MCF 10A (cell line): ENCODE measurements at regions not wholly inside any gene's neighbourhood (a gene's known extent, or its start where the extent isn't known, plus 50 kb on each side); places are given as distances from the start of the nearest gene placed in this dataset.

Source experiments
- BruUV-seq: library from RNA; stranded (reverse); fragments of 400-500 nt; replicated peaks from 2 replicates; lab custom pipeline; 2021; lab: Mats Ljungman, UMichigan
- CTCF ChIA-PET: fragments of 300-600 bp; sonication (Branson Sonifier 250); formaldehyde crosslinking; extraction: SDS; loops from one replicate; lab custom pipeline; 2021; ENCODE audit warnings: antibody characterized with exemption, inconsistent platforms; lab: Yijun Ruan, JAX
- POLR2A ChIA-PET: fragments of 300-600, 350-650 bp; sonication (Branson Sonifier 250); formaldehyde crosslinking; extraction: SDS; loops from one replicate; lab custom pipeline; 2020; ENCODE audit warnings: antibody characterized with exemption, inconsistent platforms; lab: Yijun Ruan, JAX
- DNase-seq: peaks from one replicate; pipeline ENCODE4 v3.0.0-alpha.2; 2018; ENCODE audit not compliant: unreplicated experiment
- H3K27ac Mint-ChIP-seq: one replicate; pipeline ENCODE4 v1.8.0; 2022; ENCODE audit warnings: mild to moderate bottlenecking, low read depth, mixed read lengths; ENCODE audit not compliant: unreplicated experiment
- H3K27me3 Mint-ChIP-seq: one replicate; pipeline ENCODE4 v1.8.0; 2022; ENCODE audit warnings: mixed read lengths; ENCODE audit not compliant: insufficient read depth, unreplicated experiment
- H3K36me3 Mint-ChIP-seq: one replicate; pipeline ENCODE4 v1.8.0; 2022; ENCODE audit warnings: mild to moderate bottlenecking, moderate library complexity, mixed read lengths; ENCODE audit not compliant: insufficient read depth, unreplicated experiment
- H3K4me1 Mint-ChIP-seq: one replicate; pipeline ENCODE4 v1.8.0; 2022; ENCODE audit warnings: mixed read lengths; ENCODE audit not compliant: insufficient read depth, unreplicated experiment
- H3K4me3 Mint-ChIP-seq: one replicate; pipeline ENCODE4 v1.8.0; 2022; ENCODE audit warnings: mild to moderate bottlenecking, moderate library complexity, mixed read lengths; ENCODE audit not compliant: unreplicated experiment
- H3K9me3 Mint-ChIP-seq: one replicate; pipeline ENCODE4 v1.8.0; 2022; ENCODE audit warnings: mixed read lengths; ENCODE audit not compliant: unreplicated experiment
- intact Hi-C: fragments of 100-400 bp; cut with micrococcal nuclease; formaldehyde crosslinking; loops from 2 replicates; pipeline ENCODE4 v1.14.1; 2022
- TF ChIP-seq, protein P1 (sequence below): fragments of 200-600 bp; IDR thresholded peaks from one replicate; pipeline ENCODE4 v1.8.0; 2022; ENCODE audit warnings: antibody characterized with exemption, mild to moderate bottlenecking; ENCODE audit not compliant: unreplicated experiment

DNA sequence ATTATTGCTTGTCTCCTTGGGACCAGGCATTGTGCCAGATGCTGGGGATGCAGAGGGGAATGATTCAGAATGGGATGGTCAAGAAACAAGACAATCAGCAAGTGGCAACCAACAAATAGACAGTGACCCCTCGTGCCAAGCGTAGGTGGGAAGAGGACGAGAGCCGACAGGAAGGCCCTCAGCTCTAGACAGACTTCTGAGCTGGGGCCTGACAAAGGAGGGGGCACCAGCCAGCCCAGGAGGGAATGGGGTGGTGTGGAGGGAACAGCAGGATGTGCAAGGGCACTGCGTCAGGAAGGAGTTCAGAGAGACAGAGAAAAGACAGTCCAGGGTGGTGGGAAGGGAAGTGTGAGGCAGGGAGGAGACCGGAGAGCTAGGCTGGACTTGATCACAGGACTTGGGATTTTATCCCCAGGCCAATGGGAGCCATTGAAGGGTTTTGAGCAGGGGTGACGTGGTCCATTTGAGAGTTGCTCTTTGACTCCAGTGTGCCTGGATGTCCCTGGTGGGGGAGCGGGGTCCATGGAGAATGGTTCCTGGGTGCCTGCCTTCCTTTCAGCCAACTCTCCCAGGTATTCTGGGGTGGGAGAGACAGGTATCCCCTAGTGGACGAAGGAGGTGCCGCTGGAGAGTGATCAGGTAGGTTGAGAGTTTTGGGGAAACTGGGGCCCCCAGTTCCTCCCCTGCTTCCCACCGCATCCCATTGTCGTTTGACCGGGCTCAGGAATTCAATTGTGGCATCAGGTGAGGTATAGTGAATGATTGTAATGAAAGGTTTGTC lies 79.3 kb upstream of the ZNF618 start:
- peaks cover 22% of the 10 kb centered on the region for H3K27me3 Mint-ChIP-seq
- no peaks in the 10 kb centered on the region for H3K9me3 Mint-ChIP-seq
- ChIA-PET CTCF (interaction anchor here (3.2 kb wide), 1 partner anchor 11 kb away, joined by 14 read pairs; no protein-coding TSS in a partner anchor), POLR2A (no interaction called here)
- TF ChIP-seq, protein P1, sequence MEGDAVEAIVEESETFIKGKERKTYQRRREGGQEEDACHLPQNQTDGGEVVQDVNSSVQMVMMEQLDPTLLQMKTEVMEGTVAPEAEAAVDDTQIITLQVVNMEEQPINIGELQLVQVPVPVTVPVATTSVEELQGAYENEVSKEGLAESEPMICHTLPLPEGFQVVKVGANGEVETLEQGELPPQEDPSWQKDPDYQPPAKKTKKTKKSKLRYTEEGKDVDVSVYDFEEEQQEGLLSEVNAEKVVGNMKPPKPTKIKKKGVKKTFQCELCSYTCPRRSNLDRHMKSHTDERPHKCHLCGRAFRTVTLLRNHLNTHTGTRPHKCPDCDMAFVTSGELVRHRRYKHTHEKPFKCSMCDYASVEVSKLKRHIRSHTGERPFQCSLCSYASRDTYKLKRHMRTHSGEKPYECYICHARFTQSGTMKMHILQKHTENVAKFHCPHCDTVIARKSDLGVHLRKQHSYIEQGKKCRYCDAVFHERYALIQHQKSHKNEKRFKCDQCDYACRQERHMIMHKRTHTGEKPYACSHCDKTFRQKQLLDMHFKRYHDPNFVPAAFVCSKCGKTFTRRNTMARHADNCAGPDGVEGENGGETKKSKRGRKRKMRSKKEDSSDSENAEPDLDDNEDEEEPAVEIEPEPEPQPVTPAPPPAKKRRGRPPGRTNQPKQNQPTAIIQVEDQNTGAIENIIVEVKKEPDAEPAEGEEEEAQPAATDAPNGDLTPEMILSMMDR: no peak
- no peaks in the 10 kb centered on the region for H3K4me1 Mint-ChIP-seq
- H3K27ac Mint-ChIP-seq: no peak overlapping the region
- intact Hi-C loops: no loop called here
- H3K36me3 Mint-ChIP-seq: no peaks in the 10 kb centered on the region
- DNase-seq: no peak
- no peak overlapping the region for H3K4me3 Mint-ChIP-seq
- no TSS peak for BruUV-seq

DNA sequence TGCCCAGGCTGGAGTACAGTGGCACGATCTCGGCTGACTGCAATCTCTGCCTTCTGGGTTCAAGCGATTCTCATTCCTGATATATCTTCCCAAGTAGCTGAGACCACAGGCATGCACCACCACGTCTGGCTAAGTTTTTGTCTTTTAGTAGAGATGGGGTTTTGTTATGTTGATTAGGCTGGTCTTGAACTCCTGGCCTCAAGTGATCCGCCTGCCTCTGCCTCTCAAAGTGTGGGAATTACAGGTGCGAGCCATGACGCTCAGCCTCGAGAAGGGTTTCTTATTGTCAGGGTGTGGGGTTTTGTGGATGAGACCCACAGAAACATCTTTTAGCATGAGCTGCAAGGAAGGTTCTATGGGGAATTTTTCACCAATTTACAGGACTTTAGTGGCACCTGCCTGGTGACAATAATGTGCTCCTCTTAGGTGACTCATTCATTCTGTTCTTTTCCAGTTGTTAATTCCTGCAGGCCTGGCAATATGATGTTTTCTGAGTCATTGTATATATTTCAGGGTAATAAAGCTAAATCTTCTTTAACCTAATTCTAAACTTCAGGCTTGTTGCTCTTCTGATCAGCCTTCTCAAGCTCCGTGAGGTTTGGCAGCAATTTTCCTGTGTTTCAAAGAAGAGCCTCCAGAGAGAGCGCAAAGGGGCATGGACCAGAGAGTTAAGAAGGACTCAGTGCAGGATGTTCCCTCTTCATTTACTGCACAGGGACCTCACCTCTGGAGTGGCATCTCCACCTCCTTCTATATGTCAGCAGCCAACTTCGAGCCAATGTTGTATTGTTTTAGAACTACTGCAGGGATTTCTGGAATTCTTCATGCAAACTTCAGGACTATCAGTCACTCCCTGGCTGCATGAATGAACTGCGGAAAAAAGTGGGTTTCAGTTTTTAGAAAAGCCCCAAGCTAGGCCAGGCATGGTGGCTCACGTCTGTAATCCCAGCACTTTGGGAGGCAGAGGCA lies 77.8 kb upstream of the ZNF618 start:
- ChIA-PET CTCF (interaction anchor here (1.0 to 3.2 kb wide), 2 partner anchors 9 to 164 kb away, joined by 4 to 14 read pairs; no protein-coding TSS in a partner anchor), POLR2A (interaction anchor here (0.7 kb wide), 1 partner anchor 80 kb away, joined by 3 read pairs; no protein-coding TSS in a partner anchor)
- intact Hi-C loops: no loop called here
- DNase-seq: no peak
- TF ChIP-seq, protein P1: no peak
- no peak overlapping the region for H3K27ac Mint-ChIP-seq
- H3K4me1 Mint-ChIP-seq: no peaks in the 10 kb centered on the region
- no peaks in the 10 kb centered on the region for H3K9me3 Mint-ChIP-seq
- no peak overlapping the region for H3K4me3 Mint-ChIP-seq
- H3K27me3 Mint-ChIP-seq: peaks cover 22% of the 10 kb centered on the region
- no peaks in the 10 kb centered on the region for H3K36me3 Mint-ChIP-seq
- no TSS peak for BruUV-seq

DNA sequence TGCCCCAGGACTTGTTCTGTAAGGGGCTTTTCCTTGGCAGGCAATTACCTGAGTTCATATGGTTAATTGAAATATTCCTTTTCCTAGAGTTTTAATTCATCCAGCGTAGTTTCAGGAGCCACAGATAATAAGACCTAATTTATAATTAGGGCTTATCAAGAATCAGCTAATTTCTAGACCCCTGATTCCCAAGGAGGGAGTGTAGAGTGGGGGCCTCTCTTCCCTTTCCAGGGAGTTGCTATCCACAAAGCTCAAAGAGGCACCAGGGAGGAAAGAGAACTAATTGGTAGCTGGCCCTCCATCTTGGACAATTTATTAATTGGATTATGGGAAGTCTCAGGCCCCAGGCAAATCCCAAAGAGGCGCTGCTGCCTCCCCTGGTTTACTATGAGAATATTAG lies 75.8 kb upstream of the ZNF618 start:
- intact Hi-C loops: no loop called here
- H3K27ac Mint-ChIP-seq: no peak overlapping the region
- no peaks in the 10 kb centered on the region for H3K9me3 Mint-ChIP-seq

More for the DNA sequence above, 75.8 kb upstream of the ZNF618 start:
- POLR2A ChIA-PET: no interaction called here
- no peak for DNase-seq
- no TSS peak for BruUV-seq
- peaks cover 9% of the 10 kb centered on the region for H3K4me1 Mint-ChIP-seq
- no peak overlapping the region for H3K4me3 Mint-ChIP-seq
- peaks cover 21% of the 10 kb centered on the region for H3K27me3 Mint-ChIP-seq
- no peaks in the 10 kb centered on the region for H3K36me3 Mint-ChIP-seq
- TF ChIP-seq, protein P1: no peak
- CTCF ChIA-PET: interaction anchor here (0.6 to 3.2 kb wide), 4 partner anchors 7 to 117 kb away, joined by 3 to 14 read pairs (median 4); no protein-coding TSS in a partner anchor
